DND-41 (cell line): ENCODE measurements at regions not wholly inside any gene's neighbourhood (a gene's known extent, or its start where the extent isn't known, plus 50 kb on each side); places are given as distances from the start of the nearest gene placed in this dataset.
"Not testable (repeated sequence)": the region's sequence is repeated elsewhere in the genome, so short reads cannot be mapped to it uniquely, and the experiment has no call there.

ENCODE experiments used
- ATAC-seq: fragments of 200-7000 bp; cut with Tn5 transposase; 3 replicates; pipeline ENCODE4 v1.9.1; 2021; ENCODE audit warnings: low read depth; ENCODE audit not compliant: insufficient read depth
- DNase-seq: peaks from one replicate; pipeline ENCODE4 v3.0.0-alpha.2; 2020
- H2AFZ ChIP-seq: 2 replicates; pipeline ENCODE4 v1.6.0; 2012; ENCODE audit warnings: low read depth, low read length
- H3K27ac ChIP-seq: 2 replicates; pipeline ENCODE4 v1.5.1; 2012; ENCODE audit warnings: low read length, inconsistent platforms
- H3K27me3 ChIP-seq: fragments of 200-600 bp; sonication (generic); 2 replicates; pipeline ENCODE4 v1.6.0; 2012; ENCODE audit warnings: low read length, mild to moderate bottlenecking, inconsistent platforms; ENCODE audit not compliant: insufficient read depth, poor library complexity
- H3K36me3 ChIP-seq: 2 replicates; pipeline ENCODE4 v1.5.1; 2012; ENCODE audit warnings: low read length, inconsistent platforms; ENCODE audit not compliant: insufficient read depth
- H3K4me1 ChIP-seq: 2 replicates; pipeline ENCODE4 v1.5.1; 2012; ENCODE audit warnings: mild to moderate bottlenecking, low read length; ENCODE audit not compliant: insufficient read depth
- H3K4me2 ChIP-seq: 2 replicates; pipeline ENCODE4 v1.6.0; 2012; ENCODE audit warnings: mild to moderate bottlenecking, moderate library complexity, low read length, inconsistent platforms; ENCODE audit not compliant: insufficient read depth
- H3K4me3 ChIP-seq, 2 experiments: fragments of 200-600 bp in 1 of 2; shearing (Covaris generic) in 1 of 2; 2 replicates each; pipeline ENCODE4 v1.5.1; 2012 to 2016; ENCODE audit warnings: inconsistent platforms in 2 of 2, low read length in 2 of 2, mild to moderate bottlenecking in 2 of 2, low read depth in 1 of 2, moderate library complexity in 1 of 2
- H3K79me2 ChIP-seq: 2 replicates; pipeline ENCODE4 v1.6.0; 2012; ENCODE audit warnings: low read length, inconsistent platforms; ENCODE audit not compliant: insufficient read depth
- H3K9ac ChIP-seq: 2 replicates; pipeline ENCODE4 v1.6.0; 2012; ENCODE audit warnings: low read depth, mild to moderate bottlenecking, inconsistent platforms, low read length, moderate library complexity
- H3K9me3 ChIP-seq: 2 replicates; pipeline ENCODE4 v1.5.1; 2012; ENCODE audit warnings: low read length, moderate library complexity, mild to moderate bottlenecking, inconsistent platforms; ENCODE audit not compliant: insufficient read depth, severe bottlenecking
- H4K20me1 ChIP-seq: 2 replicates; pipeline ENCODE4 v1.6.0; 2012; ENCODE audit warnings: low read length; ENCODE audit not compliant: insufficient read depth
- CTCF ChIP-seq: IDR thresholded peaks from 2 replicates; pipeline ENCODE4 v1.5.1; 2012; ENCODE audit warnings: borderline replicate concordance, low read length, moderate library complexity, mild to moderate bottlenecking; ENCODE audit not compliant: poor library complexity, severe bottlenecking; ENCODE audit errors: extremely low read depth
- EZH2 ChIP-seq: IDR thresholded peaks from 3 replicates; pipeline ENCODE4 v1.6.1; 2012; ENCODE audit warnings: borderline replicate concordance, low read depth, mild to moderate bottlenecking, moderate library complexity, low read length, inconsistent platforms; ENCODE audit not compliant: severe bottlenecking

GRCh38 chr2:45096996-45097395 is 87.7 kb upstream of the SIX2 start:
- no peaks in the 10 kb centered on the region for H4K20me1 ChIP-seq
- no peak for ATAC-seq
- no peak for TF ChIP-seq EZH2
- no peak for TF ChIP-seq CTCF
- H3K4me1 ChIP-seq = no peaks in the 10 kb centered on the region
- no peaks in the 10 kb centered on the region for H3K27me3 ChIP-seq
- no peak overlapping the region for H3K4me3 ChIP-seq
- H3K27ac ChIP-seq = no peak overlapping the region
- no peaks in the 10 kb centered on the region for H3K79me2 ChIP-seq
- H3K9me3 ChIP-seq = no peaks in the 10 kb centered on the region
- DNase-seq = no peak
- no peak overlapping the region for H3K4me2 ChIP-seq
- H3K9ac ChIP-seq = no peak overlapping the region
- H3K36me3 ChIP-seq = no peaks in the 10 kb centered on the region
- no peak overlapping the region for H2AFZ ChIP-seq

- not testable (repeated sequence) for H3K9ac ChIP-seq, H4K20me1 ChIP-seq, H3K27ac ChIP-seq, ATAC-seq, H3K4me2 ChIP-seq, H2AFZ ChIP-seq, H3K4me3 ChIP-seq, H3K79me2 ChIP-seq, H3K36me3 ChIP-seq, H3K27me3 ChIP-seq, H3K4me1 ChIP-seq, DNase-seq, H3K9me3 ChIP-seq
Observed at GRCh38 chr2:45096038-45096437, 86.8 kb upstream of the SIX2 start.

GRCh38 chr2:45093663-45094062 is 84.4 kb upstream of the SIX2 start:
- Histone ChIP-seq H2AFZ (no peak overlapping the region), H3K27me3 (no peaks in the 10 kb centered on the region), H3K4me1 (no peaks in the 10 kb centered on the region), H3K36me3 (no peaks in the 10 kb centered on the region), H3K79me2 (no peaks in the 10 kb centered on the region), H3K9ac (no peak overlapping the region), H3K4me2 (no peak overlapping the region), H3K9me3 (no peaks in the 10 kb centered on the region), H3K27ac (no peak overlapping the region), H4K20me1 (no peaks in the 10 kb centered on the region), H3K4me3 (no peak overlapping the region)
- TF ChIP-seq EZH2 (no peak), CTCF (no peak)
- DNase-seq = no peak
- ATAC-seq = no peak

- no peak overlapping the region for H3K4me3 ChIP-seq
- no peaks in the 10 kb centered on the region for H3K27me3 ChIP-seq
- no peak for ATAC-seq
- no peak overlapping the region for H2AFZ ChIP-seq
- H3K9me3 ChIP-seq = no peaks in the 10 kb centered on the region
- no peaks in the 10 kb centered on the region for H3K36me3 ChIP-seq
- no peak overlapping the region for H3K4me2 ChIP-seq
- no peak overlapping the region for H3K9ac ChIP-seq
- DNase-seq = no peak
- no peaks in the 10 kb centered on the region for H4K20me1 ChIP-seq
- TF ChIP-seq EZH2 (no peak), CTCF (no peak)
- H3K4me1 ChIP-seq = no peaks in the 10 kb centered on the region
- no peaks in the 10 kb centered on the region for H3K79me2 ChIP-seq
- H3K27ac ChIP-seq = no peak overlapping the region
Observed at GRCh38 chr2:45093181-45093580, 83.9 kb upstream of the SIX2 start.
